OCI-LY3 (cell line): ENCODE measurements at regions not wholly inside any gene's neighbourhood (a gene's known extent, or its start where the extent isn't known, plus 50 kb on each side); places are given as distances from the start of the nearest gene placed in this dataset.
"Not testable (repeated sequence)": the region's sequence is repeated elsewhere in the genome, so short reads cannot be mapped to it uniquely, and the experiment has no call there.

Experiments used
- H2AFZ ChIP-seq: fragments of 200-600, 300-600 bp; shearing (Covaris generic); 2 replicates; pipeline ENCODE4 v1.6.0; 2014; ENCODE audit warnings: antibody characterized with exemption, low read depth, low read length
- H3K27ac ChIP-seq: fragments of 200-600, 300-600 bp; sonication (generic); 2 replicates; pipeline ENCODE4 v1.5.1; 2014; ENCODE audit warnings: mild to moderate bottlenecking, low read length, moderate library complexity, mixed read lengths
- H3K27me3 ChIP-seq: fragments of 200-600, 300-600 bp; sonication (generic); 2 replicates; pipeline ENCODE4 v1.6.1; 2014; ENCODE audit warnings: low read depth, low read length, mixed read lengths
- H3K36me3 ChIP-seq: fragments of 200-600, 300-600 bp; sonication (generic); replicated peaks from 2 replicates; pipeline ENCODE3; 2014; ENCODE audit warnings: low read depth, low read length, mixed read lengths
- H3K4me1 ChIP-seq: fragments of 300-600, 200-600 bp; sonication (generic); 2 replicates; pipeline ENCODE4 v1.6.1; 2014; ENCODE audit warnings: low read length, mixed read lengths
- H3K4me2 ChIP-seq: fragments of 200-600, 300-600 bp; sonication (generic); 2 replicates; pipeline ENCODE4 v1.6.1; 2014; ENCODE audit warnings: low read length, mixed read lengths
- H3K4me3 ChIP-seq: fragments of 300-600, 200-600 bp; sonication (generic); 2 replicates; pipeline ENCODE4 v1.5.1; 2014; ENCODE audit warnings: antibody characterized with exemption, mild to moderate bottlenecking, low read length, moderate library complexity
- H3K79me2 ChIP-seq: fragments of 300-600, 200-600 bp; shearing (Covaris generic); 2 replicates; pipeline ENCODE4 v1.6.1; 2014; ENCODE audit warnings: mild to moderate bottlenecking, low read length, mixed read lengths
- H3K9ac ChIP-seq: fragments of 300-600, 200-600 bp; shearing (Covaris generic); 2 replicates; pipeline ENCODE4 v1.6.0; 2014; ENCODE audit warnings: mild to moderate bottlenecking, low read length, moderate library complexity
- H3K9me3 ChIP-seq: fragments of 200-600, 300-600 bp; shearing (Covaris generic); 2 replicates; pipeline ENCODE4 v1.6.1; 2014; ENCODE audit warnings: low read length, mixed read lengths; ENCODE audit not compliant: insufficient read depth
- H4K20me1 ChIP-seq: fragments of 200-600, 300-600 bp; sonication (generic); 2 replicates; pipeline ENCODE4 v1.6.1; 2016; ENCODE audit warnings: low read length, mixed read lengths; ENCODE audit not compliant: insufficient read depth
- CTCF ChIP-seq: fragments of 200-600, 300-600 bp; sonication (generic); IDR thresholded peaks from 2 replicates; pipeline ENCODE4 v1.5.1; 2014; ENCODE audit warnings: antibody characterized with exemption, low read length, low read depth
- EZH2phosphoT487 ChIP-seq: fragments of 200-600 bp; shearing (Covaris generic); IDR thresholded peaks from 2 replicates; pipeline ENCODE4 v1.6.1; 2018; ENCODE audit warnings: antibody characterized with exemption, mixed run types, low read depth

GRCh38 chr5:136586196-136586595, 220.9 kb upstream of the TRPC7 start:
- no peaks in the 10 kb centered on the region for H3K36me3 ChIP-seq
- no peak overlapping the region for H3K27ac ChIP-seq
- no peak overlapping the region for H2AFZ ChIP-seq
- H3K79me2 ChIP-seq = no peaks in the 10 kb centered on the region
- no peaks in the 10 kb centered on the region for H3K9me3 ChIP-seq
- H3K9ac ChIP-seq = no peak overlapping the region
- no peak overlapping the region for H3K4me3 ChIP-seq
- H3K4me2 ChIP-seq = no peak overlapping the region
- H3K4me1 ChIP-seq = no peaks in the 10 kb centered on the region
- no peaks in the 10 kb centered on the region for H3K27me3 ChIP-seq
- H4K20me1 ChIP-seq = no peaks in the 10 kb centered on the region
- no peak for TF ChIP-seq CTCF
- no peak for TF ChIP-seq EZH2phosphoT487

- Histone ChIP-seq H3K79me2 (no peaks in the 10 kb centered on the region), H4K20me1 (no peaks in the 10 kb centered on the region), H3K9me3 (no peaks in the 10 kb centered on the region), H3K27ac (no peak overlapping the region), H3K27me3 (no peaks in the 10 kb centered on the region), H3K36me3 (no peaks in the 10 kb centered on the region), H3K4me3 (no peak overlapping the region), H3K4me1 (no peaks in the 10 kb centered on the region), H3K9ac (no peak overlapping the region), H2AFZ (no peak overlapping the region), H3K4me2 (no peak overlapping the region)
- TF ChIP-seq CTCF (no peak), EZH2phosphoT487 (no peak)
These were observed 219.1 kb upstream of the TRPC7 start for GRCh38 chr5:136584474-136584873.

- no peaks in the 10 kb centered on the region for H3K36me3 ChIP-seq
- H3K27me3 ChIP-seq = no peaks in the 10 kb centered on the region
- H2AFZ ChIP-seq = no peak overlapping the region
- H3K79me2 ChIP-seq = no peaks in the 10 kb centered on the region
- H3K4me3 ChIP-seq = no peak overlapping the region
- no peaks in the 10 kb centered on the region for H4K20me1 ChIP-seq
- no peaks in the 10 kb centered on the region for H3K9me3 ChIP-seq
- H3K27ac ChIP-seq = no peak overlapping the region
- H3K9ac ChIP-seq = no peak overlapping the region
- no peaks in the 10 kb centered on the region for H3K4me1 ChIP-seq
- no peak overlapping the region for H3K4me2 ChIP-seq
- TF ChIP-seq CTCF = no peak
- TF ChIP-seq EZH2phosphoT487 = no peak
These were observed 213.9 kb upstream of the TRPC7 start for GRCh38 chr5:136579238-136579637.

DNA sequence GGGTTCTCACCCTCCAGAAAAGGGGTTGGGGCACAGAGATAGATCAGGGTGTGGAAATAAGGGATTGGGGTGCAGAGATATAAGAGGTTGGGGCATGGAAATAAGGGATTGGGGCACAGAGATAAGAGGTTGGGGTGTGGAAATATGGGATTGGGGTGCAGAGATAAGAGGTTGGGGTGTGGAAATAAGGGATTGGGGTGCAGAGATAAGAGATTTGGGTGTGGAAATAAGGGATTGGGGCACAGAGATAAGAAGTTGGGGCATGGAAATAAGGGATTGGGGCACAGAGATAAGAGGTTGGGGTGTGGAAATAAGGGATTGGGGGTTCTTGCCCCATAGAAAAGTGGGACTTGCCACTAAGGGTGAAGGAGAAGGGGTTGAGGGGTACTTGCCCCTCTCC, 204.5 kb upstream of the TRPC7 start:
- H3K27ac ChIP-seq, H2AFZ ChIP-seq, H3K36me3 ChIP-seq, H3K4me2 ChIP-seq, H3K9me3 ChIP-seq, H3K9ac ChIP-seq, H4K20me1 ChIP-seq, H3K79me2 ChIP-seq, H3K4me3 ChIP-seq, H3K4me1 ChIP-seq, H3K27me3 ChIP-seq: not testable (repeated sequence)

DNA sequence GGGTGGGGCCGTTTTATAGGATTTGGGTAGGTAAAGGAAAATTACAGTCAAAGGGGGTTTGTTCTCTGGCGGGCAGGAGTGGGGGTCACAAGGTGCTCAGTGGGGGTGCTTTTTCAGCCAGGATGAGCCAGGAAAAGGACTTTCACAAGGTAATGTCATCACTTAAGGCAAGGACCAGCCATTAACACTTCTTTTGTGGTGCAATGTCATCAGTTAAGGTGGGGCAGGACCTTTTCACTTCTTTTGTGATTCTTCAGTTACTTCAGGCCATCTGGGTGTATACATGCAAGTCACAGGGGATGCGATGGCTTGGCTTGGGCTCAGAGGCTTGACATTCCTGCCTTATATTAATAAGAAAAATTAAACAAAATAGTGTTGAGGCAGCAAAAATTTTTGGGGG, 200.1 kb upstream of the TRPC7 start:
- not testable (repeated sequence) for H3K27me3 ChIP-seq, H3K27ac ChIP-seq, H3K9ac ChIP-seq, H2AFZ ChIP-seq, H3K36me3 ChIP-seq, H3K79me2 ChIP-seq, H4K20me1 ChIP-seq, H3K4me2 ChIP-seq, H3K4me1 ChIP-seq, H3K9me3 ChIP-seq, H3K4me3 ChIP-seq

DNA sequence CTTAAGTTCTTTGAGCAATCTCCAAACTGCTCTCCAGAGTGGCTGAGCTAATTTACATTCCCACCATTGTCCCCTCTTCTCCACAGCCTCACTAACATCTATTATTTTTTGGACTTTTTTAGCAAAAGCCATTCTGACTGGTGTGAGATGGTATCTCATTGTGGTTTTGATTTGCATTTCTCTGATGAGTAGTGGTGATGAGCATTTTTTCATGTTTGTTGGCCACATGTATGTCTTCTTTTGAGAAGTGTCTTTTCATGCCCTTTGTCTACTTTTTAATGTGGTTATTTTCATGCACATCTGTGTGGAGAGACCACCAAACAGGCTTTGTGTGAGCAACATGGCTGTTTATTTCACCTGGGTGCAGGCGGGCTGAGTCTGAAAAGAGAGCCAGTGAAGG, 199.7 kb upstream of the TRPC7 start:
- H3K79me2 ChIP-seq, H3K27me3 ChIP-seq, H3K4me1 ChIP-seq, H3K4me2 ChIP-seq, H3K9ac ChIP-seq, H3K4me3 ChIP-seq, H2AFZ ChIP-seq, H4K20me1 ChIP-seq, H3K36me3 ChIP-seq, H3K27ac ChIP-seq, H3K9me3 ChIP-seq: not testable (repeated sequence)

GRCh38 chr5:136564431-136564830, 199.1 kb upstream of the TRPC7 start:
- H3K9ac ChIP-seq, H3K27ac ChIP-seq, H3K4me3 ChIP-seq, H3K27me3 ChIP-seq, H3K9me3 ChIP-seq, H3K36me3 ChIP-seq, H3K4me2 ChIP-seq, H4K20me1 ChIP-seq, H3K79me2 ChIP-seq, H3K4me1 ChIP-seq, H2AFZ ChIP-seq: not testable (repeated sequence)
